ENCODE measurements at regions not wholly inside any gene's neighbourhood (a gene's known extent, or its start where the extent isn't known, plus 50 kb on each side); places are given as distances from the start of the nearest gene placed in this dataset.

GRCh38 chr9:1267581-1267980 lies 217.4 kb downstream of the DMRT2 start:
- no peak for TF ChIP-seq CTCF (IDR thresholded peaks at IDR 0.05)
- TF ChIP-seq POLR2A (IDR thresholded peaks at IDR 0.05): no peak

All from Peyer's patch (tissue), 4 donors.